SK-N-SH (cell line): ENCODE measurements at regions not wholly inside any gene's neighbourhood (a gene's known extent, or its start where the extent isn't known, plus 50 kb on each side); places are given as distances from the start of the nearest gene placed in this dataset.

ENCODE experiments used
- CTCF ChIP-seq: fragments of 200-600 bp; sonication (generic); IDR thresholded peaks from 2 replicates; pipeline ENCODE4 v1.6.1; 2017; ENCODE audit warnings: antibody characterized with exemption, mild to moderate bottlenecking, moderate library complexity
- EP300 ChIP-seq, 2 experiments: IDR thresholded peaks; 2 replicates each; pipeline versions ENCODE4 v1.4.0 to v1.6.1; 2012; ENCODE audit warnings: borderline replicate concordance in 1 of 2, low read depth in 1 of 2, low read length in 1 of 2
- EZH2phosphoT487 ChIP-seq: fragments of 200-600 bp; sonication (generic); IDR thresholded peaks from 2 replicates; pipeline ENCODE4 v1.6.1; 2017; ENCODE audit warnings: low read depth, mixed run types, mild to moderate bottlenecking, antibody characterized with exemption, moderate library complexity, borderline replicate concordance
- FOSL2 ChIP-seq: IDR thresholded peaks from 2 replicates; pipeline ENCODE4 v1.4.0; 2012; ENCODE audit warnings: low read depth, mild to moderate bottlenecking, moderate library complexity, borderline replicate concordance
- FOXJ3 ChIP-seq: sonication (generic); formaldehyde crosslinking; IDR thresholded peaks from 2 replicates; pipeline ENCODE4 v1.5.1; 2020; ENCODE audit warnings: mild to moderate bottlenecking, missing genetic modification reagents
- GATA2 ChIP-seq: sonication (generic); formaldehyde crosslinking; IDR thresholded peaks from 2 replicates; pipeline ENCODE4 v1.5.0; 2020; ENCODE audit warnings: mild to moderate bottlenecking, missing genetic modification reagents
- NFIC ChIP-seq: IDR thresholded peaks from 2 replicates; pipeline ENCODE4 v1.4.0; 2012; ENCODE audit warnings: borderline replicate concordance
- POLR2AphosphoS5 ChIP-seq: IDR thresholded peaks from 2 replicates; pipeline ENCODE4 v1.6.1; 2012; ENCODE audit warnings: low read depth, low read length
- RAD21 ChIP-seq: IDR thresholded peaks from 2 replicates; pipeline ENCODE4 v1.6.1; 2012; ENCODE audit warnings: mild to moderate bottlenecking, low read length
- RFX5 ChIP-seq: IDR thresholded peaks from 2 replicates; pipeline ENCODE4 v1.6.1; 2012; ENCODE audit warnings: mild to moderate bottlenecking, improper control_type of control experiment, low read length
- TAF1 ChIP-seq: IDR thresholded peaks from 2 replicates; pipeline ENCODE4 v1.6.1; 2012; ENCODE audit warnings: low read depth, mild to moderate bottlenecking, low read length, moderate library complexity, borderline replicate concordance
- USF1 ChIP-seq: IDR thresholded peaks from 2 replicates; pipeline ENCODE4 v1.4.0; 2012; ENCODE audit warnings: low read depth, borderline replicate concordance
- ZBTB33 ChIP-seq: IDR thresholded peaks from 2 replicates; pipeline ENCODE4 v1.4.0; 2012; ENCODE audit warnings: low read depth, borderline replicate concordance
- TF ChIP-seq, protein P1 (sequence below): IDR thresholded peaks from 2 replicates; pipeline ENCODE4 v1.4.0; 2012; ENCODE audit warnings: low read depth

DNA sequence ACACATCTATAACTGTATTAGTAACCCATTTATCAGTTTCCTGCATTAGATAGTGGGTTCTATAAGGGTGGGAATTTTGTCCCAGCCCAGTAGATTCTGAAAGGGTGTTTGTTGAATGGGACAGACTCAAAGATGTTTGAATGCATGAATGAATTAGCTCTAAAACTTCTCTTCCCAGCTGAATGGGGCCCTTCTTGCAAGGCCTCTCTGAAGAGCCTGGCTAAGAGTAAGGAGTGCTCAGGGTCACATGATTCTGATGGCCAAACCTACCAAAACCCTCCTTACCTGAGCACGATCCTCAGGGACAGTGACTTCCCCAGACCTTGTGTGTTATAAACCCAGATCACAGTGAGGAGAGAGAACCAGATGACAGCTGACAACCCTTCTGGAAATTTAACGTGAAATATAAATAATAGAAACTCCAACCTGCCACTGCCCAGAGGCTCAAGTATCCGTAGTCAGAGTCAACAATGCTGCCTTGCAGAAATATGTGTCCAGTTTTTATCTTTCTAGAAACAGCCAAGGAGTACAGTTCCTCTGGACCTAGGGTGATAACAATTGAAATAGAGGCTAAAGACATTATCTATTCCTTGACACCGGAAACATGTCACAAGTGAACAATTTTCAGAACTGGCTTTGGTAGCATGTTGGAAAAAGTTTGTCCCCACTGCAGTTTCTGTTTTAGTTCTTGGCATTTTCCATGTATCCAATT, 268.9 kb upstream of the MAF start:
- TF ChIP-seq CTCF (no peak), EP300 (IDR thresholded peaks at IDR 0.05; ENCODE audit: borderline replicate concordance in 1 of 2, low read depth in 1 of 2, low read length in 1 of 2) (no peak), GATA2 (CRISPR knock-in tag) (no peak), ZBTB33 (no peak), USF1 (no peak), FOXJ3 (CRISPR knock-in tag) (no peak), NFIC (no peak), RAD21 (no peak), POLR2AphosphoS5 (no peak), FOSL2 (no peak), RFX5 (no peak), TAF1 (no peak), EZH2phosphoT487 (no peak)
- TF ChIP-seq, protein P1, sequence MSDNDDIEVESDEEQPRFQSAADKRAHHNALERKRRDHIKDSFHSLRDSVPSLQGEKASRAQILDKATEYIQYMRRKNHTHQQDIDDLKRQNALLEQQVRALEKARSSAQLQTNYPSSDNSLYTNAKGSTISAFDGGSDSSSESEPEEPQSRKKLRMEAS, result no peak
